Cerebellar nuclear complex (tissue), 1 donor: ENCODE measurements at regions not wholly inside any gene's neighbourhood (a gene's known extent, or its start where the extent isn't known, plus 50 kb on each side); places are given as distances from the start of the nearest gene placed in this dataset.

Experiments
- DNase-seq, 2 experiments: peaks; one replicate each; lab custom pipeline; 2025; lab: John Stamatoyannopoulos, UW

DNA sequence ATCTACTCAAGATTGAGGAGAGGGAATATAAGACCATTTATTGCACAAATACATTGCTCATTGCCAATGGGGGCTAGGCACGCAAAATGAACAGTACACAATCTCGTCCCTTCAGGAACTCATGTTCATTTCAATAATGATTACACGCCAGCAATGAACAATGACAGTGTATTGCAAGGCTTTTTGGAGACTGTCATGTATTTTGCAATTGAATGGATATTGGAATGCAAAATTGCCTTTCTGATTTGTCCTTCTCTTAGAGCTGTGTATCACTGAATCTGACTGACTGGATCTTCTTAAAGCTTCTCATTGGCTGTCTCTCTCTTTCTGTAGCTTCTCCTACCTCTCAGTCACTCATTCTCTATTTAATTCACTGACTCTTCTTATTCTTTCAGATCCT lies 400.2 kb upstream of the DCN start:
- DNase-seq = no peak

DNA sequence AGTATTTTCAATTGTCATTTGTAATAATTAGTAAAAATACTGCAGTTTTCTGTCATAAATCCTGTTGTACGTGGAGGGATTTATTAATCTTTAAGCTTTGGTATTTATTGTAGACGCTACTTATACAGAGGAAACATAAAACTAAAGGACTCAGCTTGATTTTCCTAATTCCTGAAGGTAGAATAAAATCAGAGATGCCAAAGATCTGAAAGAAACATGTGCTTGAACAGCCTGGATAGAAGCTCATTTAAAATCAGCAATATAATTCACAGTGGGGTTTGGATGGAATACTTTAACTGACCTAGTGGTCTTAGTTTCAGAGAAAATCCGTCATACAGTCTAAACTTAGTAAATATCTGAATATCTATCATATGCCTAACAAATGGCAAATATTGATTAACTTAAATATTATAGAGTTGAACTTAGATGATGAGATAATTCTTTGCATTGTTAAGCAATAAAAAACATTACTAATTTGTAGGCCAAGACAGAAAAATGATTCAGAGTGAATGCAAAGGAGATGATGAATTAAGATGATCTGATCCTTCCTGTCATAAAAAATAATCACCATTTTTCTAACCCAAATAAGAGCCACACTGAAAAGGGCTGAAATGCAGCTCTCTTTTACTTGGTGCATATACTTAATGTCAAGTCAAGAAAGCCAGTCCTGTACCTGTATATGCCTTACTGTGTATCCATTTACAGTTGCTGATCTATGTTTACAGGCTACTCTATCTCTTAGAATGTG lies 397.1 kb upstream of the DCN start:
- peak in 1 of 2 experiments; percentile 73 for DNase-seq

DNA sequence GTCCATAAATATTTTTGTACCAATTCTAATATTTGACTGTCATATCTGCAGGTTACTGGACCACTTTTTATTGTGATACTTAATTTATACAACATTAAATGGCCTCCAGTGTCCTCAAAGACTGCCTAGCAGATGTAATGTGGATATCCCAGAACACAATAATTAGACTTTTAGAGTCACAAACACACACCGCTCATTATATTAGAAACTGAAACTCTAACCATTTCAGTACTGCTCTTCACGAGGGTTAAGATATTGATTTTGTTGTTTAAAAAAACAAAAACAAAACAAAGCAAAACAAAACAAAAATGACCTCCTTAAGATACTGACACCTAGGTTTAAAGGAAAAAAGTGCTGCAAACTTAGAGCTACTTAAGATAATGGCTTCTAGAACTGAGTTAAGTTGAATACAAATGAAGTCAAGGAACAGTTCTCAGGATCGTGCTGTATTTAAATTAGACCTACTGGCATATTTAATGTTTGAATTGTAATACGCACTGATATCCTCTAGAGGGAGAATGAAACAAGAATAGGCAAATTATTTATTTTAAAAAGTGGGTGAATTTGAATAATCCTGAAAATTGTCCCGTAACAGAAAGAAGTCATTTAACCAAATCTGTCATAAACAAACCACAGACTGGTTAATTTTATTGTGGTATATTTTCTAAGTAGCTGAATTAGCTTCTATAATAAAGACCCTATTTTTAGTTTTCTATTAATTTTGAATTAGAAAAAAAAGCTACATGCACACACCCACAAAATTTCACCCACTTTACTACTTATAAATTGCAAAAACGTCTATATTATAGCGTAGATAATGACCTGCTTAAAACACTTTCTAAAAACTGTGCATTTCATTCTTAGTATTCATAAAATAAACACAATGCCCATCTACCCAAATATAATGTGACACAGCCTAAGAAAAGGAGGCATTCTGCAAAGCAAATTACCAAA lies 395.2 kb upstream of the DCN start:
- peak in 1 of 2 experiments; percentile 48 for DNase-seq

DNA sequence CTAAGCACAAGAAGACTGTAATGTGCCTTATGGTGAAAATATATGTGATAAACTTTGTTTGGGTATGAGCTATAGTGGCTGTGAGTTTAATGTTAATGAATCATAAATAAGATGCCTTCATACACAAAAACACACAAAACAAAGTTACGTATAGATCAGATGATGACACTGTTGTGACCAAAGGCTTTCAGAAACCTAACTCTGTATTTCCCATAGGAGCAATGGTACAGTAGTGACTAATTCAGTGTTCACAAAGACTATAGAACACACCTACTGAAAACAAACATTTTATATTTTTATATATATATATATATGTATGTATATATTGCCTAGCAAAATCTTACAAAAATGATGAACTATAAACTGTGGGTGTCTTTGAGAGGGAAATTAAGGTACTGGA lies 393.8 kb upstream of the DCN start:
- no peak for DNase-seq

DNA sequence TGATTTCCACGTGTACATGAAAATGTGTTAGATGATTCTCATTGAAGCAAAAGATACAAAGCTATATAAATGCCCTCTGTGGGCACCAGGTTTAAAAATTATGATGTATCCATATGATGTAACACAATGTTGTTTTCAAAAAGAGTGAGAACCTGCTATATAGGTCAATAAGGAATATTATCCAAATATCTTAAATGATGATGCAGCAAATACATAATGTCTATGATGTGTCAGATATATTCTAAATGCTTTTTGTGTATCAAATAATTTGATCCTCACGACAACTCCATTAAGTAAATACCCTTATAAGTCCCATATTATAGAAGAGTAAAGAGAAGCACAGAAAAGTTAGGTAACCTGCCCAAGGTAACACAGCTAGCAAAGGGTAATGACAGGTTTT lies 393.0 kb upstream of the DCN start:
- no peak for DNase-seq

DNA sequence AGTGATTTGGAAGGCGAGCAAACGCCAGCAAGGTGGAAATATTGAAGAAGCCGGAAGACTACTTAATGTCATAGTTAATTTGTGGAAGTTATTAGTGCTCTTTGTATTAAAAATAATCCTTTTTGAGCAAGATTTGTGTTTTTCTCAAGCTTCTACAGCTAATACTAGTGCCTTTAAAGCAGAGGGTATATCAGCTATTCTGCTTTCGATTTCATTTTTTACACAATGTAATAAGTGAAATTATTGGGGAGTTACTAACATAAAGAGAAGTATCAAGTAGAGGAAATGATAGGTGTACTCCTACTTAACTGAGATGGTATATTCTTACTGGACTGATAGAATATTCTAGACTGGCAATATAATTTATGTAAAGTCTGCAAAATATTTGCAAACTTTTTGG lies 392.4 kb upstream of the DCN start:
- no peak for DNase-seq

DNA sequence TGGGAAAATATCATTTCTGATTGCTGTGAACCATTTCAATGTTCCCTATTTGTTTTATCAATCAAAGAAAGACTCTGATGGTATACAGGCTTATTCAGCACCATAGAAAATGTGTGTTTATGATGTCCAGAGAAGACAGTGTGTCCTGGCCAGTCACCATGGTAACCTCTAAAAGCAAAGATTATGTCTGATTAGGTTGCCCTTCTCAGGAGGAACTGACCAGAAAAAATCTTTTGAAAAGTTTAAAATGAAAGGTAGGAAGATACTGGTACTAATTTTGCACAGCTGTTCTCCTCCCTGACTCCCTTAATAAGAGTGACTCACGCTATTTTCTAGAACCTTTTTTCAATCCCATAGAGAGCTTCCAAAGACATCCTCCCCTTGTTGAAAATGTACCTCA lies 391.8 kb upstream of the DCN start:
- DNase-seq = no peak

DNA sequence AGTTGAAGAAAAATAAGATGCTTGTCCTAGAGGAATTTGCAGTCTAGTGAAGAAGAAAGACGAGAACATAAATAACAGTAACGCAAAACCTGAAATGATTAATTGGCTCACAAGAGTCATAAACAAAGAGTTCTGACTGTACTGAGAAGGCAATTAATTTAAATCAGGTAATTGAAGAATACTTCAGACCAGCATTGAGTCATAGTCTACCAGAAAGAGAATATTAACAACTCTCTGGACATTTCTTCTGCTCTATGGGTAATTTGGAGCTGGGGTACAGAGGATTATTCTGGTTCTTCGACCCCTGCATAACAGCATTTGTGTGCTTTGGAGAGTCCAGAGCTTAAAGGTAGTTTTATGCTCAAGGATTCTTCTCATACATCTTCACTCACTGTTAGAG lies 390.3 kb upstream of the DCN start:
- no peak for DNase-seq

DNA sequence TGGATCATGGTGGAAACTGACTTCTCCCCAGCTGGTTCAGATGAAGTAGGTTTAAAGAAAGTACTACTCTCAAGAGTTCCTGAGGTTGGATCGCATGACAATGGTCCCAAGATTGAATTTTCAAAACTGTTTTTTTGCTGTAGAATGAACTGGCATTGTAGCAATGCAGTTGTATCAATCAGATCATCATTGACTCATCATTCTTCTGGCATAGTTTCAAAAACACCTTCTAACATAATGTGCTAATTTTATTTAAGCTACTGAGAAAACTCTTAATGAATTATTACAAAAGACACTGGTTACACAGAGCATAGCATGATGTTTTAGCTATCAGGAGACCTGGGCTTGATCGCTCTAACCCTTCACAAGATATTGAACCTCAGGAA lies 384.5 kb upstream of the DCN start:
- DNase-seq = no peak

DNA sequence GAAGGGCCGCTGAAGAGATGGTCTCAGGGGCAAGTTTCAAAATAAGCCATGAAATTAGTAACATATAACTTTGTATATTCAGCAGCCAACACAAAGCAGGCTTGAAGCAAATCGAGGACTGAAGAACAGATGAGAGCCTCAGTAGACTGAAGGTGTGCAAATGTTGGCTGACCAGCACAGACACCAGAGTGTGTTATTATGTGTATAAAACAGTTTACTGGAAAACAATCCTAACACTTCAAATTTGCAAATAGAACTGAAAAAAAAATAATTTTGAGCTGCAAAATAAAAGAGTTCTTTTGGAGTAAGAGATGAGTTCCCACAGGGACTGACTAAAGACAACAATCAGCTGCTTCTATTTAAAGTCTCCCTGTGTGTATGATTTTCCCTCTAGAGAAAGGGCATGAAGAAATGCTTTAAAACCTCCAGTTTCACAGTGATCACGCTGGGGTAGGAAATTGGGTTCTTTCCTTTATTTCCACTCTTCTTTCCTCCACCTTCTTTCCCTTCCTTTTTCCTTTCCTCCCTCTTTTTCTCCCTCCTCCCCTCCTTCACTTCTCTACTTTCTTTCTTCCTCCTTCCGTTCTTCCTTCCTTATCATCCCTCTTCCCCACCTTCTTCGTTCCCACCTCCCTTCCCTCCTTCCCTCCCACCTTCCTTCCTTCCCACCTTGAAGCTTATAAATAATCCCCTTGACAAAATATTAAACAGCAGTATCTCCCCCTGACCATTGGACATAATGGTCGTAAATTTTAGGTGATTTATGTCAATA lies 383.9 kb upstream of the DCN start:
- DNase-seq = no peak

DNA sequence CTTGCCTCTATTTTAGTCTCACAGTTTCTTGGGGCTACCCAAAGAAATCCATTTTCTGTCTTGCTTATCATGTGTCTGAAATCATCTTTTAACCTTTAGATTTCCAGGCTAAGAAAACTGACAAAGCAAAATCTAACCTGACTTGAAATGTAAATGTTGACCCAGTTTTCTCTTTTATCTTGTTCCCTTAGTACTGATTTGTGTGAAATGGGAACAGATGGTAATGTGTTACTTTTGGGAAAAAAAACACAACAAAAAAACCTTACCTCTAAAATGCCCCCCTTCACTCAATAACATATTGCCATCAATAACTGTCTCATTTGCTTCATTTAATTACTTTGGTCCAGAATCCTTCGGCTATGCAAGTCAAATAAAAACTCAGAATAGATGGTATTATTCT lies 383.2 kb upstream of the DCN start:
- peak in 1 of 2 experiments; percentile 36 for DNase-seq

DNA sequence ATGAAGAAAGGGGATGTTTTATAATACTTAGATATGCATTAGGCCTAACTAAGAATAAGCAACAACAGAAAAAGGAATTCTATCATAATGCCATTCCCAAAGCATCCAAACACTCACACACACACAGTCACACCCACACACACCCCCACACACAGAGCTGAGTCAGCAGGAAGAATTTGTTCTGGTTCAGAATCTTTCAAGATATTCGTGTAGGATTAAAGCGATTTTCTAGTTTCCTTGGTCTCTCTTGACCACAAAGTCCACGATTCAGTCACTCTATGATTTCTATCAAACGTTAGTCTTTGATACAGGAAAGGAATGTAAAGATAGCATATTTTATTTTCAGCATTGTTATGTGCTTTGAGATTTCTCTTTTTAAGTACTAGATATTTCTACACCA lies 382.6 kb upstream of the DCN start:
- DNase-seq = no peak

DNA sequence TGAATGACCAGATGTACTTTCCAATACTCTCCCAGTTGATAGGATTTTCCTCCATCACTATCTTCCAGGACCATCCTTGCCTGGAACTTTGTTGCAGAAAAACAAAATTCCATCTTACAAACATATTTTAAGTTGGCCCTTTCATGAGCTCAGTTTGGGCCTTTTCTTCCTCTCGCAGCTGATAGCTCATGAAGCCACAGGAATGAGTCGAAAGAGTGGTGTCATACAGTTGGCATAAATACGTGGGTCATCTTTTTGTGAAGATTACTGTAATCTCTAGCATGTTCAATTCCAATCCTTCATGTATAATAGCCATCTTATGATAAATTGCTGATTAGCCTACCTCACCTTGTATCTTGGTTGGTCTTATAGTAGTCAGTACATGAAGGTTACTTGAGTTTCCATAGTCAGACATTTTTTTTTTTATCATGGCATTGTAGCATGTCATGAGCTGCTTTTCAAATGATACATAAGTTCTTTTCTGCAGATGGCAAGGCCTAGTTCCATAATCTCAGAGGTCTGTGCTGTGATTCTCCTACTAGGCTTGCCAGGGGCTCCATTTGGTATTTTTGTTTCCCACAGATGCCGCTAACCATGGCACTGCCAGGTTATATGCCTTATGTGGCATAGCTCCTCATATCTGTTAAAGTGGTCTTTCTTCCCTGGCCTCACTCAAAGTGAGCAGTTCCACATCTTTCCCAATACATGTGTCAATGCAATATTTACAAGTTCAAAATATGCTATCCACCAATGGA lies 380.6 kb upstream of the DCN start:
- DNase-seq = no peak

DNA sequence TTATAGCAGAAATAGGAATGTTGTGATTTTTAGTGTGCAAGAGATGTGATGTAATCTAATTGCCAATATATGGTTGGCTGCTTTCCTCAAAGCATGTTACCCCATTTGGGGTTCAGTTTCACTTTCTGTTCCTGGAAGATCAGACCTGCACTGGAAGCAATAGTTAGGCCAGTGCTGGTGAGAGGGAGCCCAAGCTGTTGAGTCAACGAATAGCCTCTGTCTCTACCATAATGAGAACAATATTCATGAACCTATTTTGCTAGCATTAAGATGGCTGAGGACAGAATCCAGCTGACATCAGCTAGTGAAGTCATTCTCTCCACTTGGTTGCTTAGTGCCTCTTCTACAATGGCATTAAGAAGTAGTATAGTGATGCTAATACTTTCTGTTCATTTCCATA lies 379.9 kb upstream of the DCN start:
- DNase-seq = no peak

DNA sequence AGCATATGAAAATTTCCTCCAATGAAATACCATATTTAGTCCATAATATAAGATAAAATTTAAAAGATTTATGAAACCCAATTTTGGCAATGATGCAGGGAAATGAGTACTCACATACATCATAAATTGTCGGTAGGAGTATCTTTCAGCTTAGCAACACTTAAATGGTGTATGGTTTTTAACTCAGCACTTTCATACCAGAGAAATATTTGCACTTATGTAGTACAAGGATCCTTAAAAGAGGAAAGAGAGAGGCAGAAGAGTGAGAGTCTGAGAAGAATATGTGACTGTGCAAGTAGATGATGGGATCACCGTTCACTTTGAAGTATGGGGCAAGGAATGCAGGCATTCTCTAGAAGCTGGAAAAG lies 379.3 kb upstream of the DCN start:
- DNase-seq = no peak

DNA sequence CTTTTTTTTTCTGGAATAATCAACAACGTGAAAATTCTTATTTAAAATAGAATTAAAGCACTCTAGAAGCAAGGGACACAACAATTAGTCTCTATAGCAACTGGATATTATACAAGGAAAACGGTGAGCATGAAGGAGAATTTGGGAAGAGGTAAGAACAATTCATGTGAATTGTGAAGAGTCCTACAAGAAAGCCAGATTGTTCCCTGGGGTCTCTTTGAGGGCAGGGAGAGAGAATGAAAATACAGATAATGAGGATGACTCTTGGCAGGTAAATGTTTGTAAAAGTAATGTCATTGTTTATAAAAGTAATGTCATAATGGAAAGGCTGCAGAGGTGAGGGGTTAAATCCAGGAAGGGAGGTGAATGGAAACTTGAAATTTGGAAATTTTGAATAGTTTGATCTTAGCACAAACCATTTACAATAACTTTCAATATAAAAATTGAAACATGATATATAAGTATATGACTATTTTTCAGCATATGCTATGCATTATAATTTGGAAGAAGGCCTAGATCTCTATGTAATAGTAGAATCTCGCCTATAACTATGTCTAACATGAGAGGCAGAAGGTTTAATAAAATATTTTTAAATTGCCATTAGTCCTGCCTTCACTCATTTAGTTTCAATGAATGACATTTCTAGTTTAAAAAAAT lies 378.8 kb upstream of the DCN start:
- DNase-seq = no peak

DNA sequence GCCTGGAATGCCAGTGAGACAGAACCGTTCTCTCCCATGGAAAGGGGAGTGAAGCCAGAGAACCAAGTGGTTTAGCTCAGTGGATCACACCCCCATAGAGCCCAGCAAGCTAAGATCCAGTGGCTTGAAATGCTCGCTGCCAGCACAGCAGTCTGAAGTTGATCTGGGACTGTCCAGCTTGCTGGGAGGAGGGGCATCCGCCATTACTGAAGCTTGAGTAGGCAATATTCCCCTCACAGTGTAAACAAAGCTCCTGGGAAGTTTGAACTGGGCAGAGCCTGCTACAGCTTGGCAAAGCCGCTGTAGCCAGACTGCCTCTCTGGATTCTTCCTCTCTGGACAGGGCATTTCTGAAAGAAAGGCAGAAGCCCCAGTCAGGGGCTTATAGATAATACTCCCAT lies 374.3 kb upstream of the DCN start:
- no peak for DNase-seq

DNA sequence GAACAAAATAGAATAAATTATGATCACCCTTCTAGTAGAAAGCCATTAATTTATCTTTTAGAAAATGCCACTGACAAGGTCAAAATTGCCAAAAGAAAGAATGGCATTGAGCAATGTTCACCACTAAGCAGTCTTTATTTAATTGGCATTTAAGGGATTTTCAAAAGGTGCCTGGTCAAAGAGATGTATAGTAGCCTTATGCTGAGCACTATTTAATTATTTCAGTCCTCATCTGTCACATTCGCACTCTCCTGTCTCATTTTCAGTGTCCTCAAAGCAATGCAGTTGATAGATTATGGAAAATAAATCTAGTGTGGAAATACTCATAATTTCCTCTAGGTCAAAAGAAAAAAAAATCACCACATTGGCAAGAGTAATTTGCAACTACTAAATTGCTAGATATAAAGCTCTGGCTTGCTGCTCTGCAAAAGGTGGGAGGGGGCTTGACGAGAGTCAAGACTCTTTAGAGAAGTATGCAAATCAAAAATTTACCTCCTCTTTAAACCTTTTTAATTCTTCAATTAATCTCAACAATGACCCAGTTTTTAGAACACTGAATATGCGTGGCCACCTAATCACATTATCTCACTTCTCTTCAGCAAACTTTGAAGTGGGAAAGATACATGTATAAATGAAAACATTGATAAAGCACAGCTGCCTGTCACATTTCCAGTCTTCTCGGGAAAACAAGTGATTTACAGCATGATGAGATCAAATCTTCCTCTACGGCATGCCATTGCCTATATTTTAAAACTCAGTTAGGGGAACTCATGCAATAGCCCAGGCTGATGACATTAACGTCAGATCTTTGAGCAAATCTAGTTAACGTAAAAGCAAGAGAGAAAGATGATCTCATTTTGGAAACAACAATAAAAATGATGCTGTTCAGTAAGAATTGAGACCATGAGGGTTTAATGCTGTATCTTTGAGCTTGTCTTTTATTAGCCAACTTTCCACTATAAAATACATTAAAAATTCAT lies 373.1 kb upstream of the DCN start:
- DNase-seq = no peak

DNA sequence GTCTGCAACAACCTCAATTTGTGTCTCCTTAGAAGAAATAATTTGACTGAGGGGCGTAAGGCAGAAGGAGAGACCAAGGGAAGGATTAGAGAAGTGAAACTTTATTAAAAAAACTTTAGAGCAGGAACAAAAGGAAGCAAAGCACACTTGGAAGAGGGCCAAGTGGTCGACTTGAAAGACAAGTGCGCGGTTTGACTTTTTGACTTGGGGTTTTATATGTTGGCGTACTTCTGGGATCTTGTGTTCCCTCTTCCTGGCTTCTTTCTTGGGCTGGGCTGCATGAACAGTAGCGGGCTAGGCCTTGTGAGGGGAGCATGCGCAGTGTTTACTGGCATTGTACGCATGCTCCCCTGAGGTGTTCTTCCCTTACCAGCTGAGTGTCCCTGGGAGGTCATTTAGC lies 369.3 kb upstream of the DCN start:
- no peak for DNase-seq

DNA sequence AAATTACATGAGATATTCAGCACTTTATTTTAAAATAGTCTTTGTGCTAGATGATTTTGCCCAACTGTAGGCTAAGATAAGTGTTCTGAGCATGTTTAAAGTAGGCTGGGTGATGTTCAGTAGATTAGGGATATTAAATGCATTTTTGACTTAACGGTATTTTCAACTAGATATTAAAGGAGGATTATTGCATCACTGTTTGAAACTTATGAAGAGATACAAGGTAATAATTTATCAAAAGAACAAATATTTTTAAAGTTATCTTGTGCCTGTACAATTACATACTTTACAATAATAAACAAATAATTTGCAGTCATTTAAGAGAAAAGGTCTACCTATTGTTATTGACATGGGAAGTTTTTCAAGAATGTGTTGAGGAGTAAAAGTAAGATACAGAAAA lies 368.6 kb upstream of the DCN start:
- no peak for DNase-seq
